Upper lobe of left lung (tissue), 6 donors: ENCODE measurements at regions not wholly inside any gene's neighbourhood (a gene's known extent, or its start where the extent isn't known, plus 50 kb on each side); places are given as distances from the start of the nearest gene placed in this dataset.

Source experiments
- ATAC-seq, 2 donors: fragments of 200-7000 bp; cut with Tn5 transposase; one replicate each; pipeline ENCODE4 v1.9.1; 2022; ENCODE audit warnings: mild to moderate bottlenecking in 2 of 2, moderate library complexity in 2 of 2; ENCODE audit not compliant: low FRiP score in 2 of 2
- DNase-seq, 2 donors: peaks; one replicate each; pipeline ENCODE4 v3.0.0-alpha.2; 2019 to 2020
- H3K27ac ChIP-seq, 4 donors: fragments of 200-600 bp; sonication (generic); one replicate each; pipeline ENCODE4 v1.5.1; 2016 to 2019
- H3K27me3 ChIP-seq, 4 donors: fragments of 200-600 bp; sonication (generic); one replicate each; pipeline ENCODE4 v1.5.1; 2017 to 2019
- H3K36me3 ChIP-seq, 4 donors: fragments of 200-600 bp; sonication (generic); one replicate each; pipeline ENCODE4 v1.5.1; 2016 to 2019
- H3K4me1 ChIP-seq, 4 donors: fragments of 200-600 bp; sonication (generic); one replicate each; pipeline ENCODE4 v1.5.1; 2018 to 2019
- H3K4me3 ChIP-seq, 4 donors: fragments of 200-600 bp; sonication (generic); one replicate each; pipeline ENCODE4 v1.5.1; 2017 to 2019; ENCODE audit warnings: mild to moderate bottlenecking in 2 of 4, moderate library complexity in 1 of 4
- H3K9me3 ChIP-seq, 4 donors: fragments of 200-600 bp; sonication (generic); one replicate each; pipeline ENCODE4 v1.5.1; 2018 to 2019
- EP300 ChIP-seq, 4 donors: sonication (generic); formaldehyde crosslinking; IDR thresholded peaks; one replicate each; pipeline ENCODE4 v1.5.1; 2017; ENCODE audit warnings: antibody characterized with exemption in 4 of 4, control low read depth in 2 of 4
- POLR2A ChIP-seq, 4 donors: fragments of 450-650 bp; IDR thresholded peaks; one replicate each; pipeline ENCODE4 v1.5.1; 2016 to 2017; ENCODE audit warnings: antibody characterized with exemption in 4 of 4, mild to moderate bottlenecking in 2 of 4
- POLR2AphosphoS5 ChIP-seq, 2 donors: sonication (generic); formaldehyde crosslinking; IDR thresholded peaks; one replicate each; pipeline ENCODE4 v1.5.1; 2017; ENCODE audit warnings: antibody characterized with exemption in 2 of 2
- WGBS, 2 donors: methylation state at CpG; one replicate each; pipeline ENCODE4 v1.1.5; 2017 to 2018; 5-methylcytosine and 5-hydroxymethylcytosine counted together
- TF ChIP-seq, protein P1 (sequence below), 6 experiments: fragments of 450-650 bp in 4 of 6; fragments of 200-600 bp in 2 of 6; sonication (generic) in 2 of 6; IDR thresholded peaks; one replicate each; pipeline ENCODE4 v1.5.1; 2016 to 2019; ENCODE audit warnings: antibody characterized with exemption in 6 of 6
- donor health status: DM: no; HTN: no; CAD: no; lungs with moderate emphysema.
- donor health status: DM: no; HTN: yes; CAD: no; lungs with severe emphysema.

DNA sequence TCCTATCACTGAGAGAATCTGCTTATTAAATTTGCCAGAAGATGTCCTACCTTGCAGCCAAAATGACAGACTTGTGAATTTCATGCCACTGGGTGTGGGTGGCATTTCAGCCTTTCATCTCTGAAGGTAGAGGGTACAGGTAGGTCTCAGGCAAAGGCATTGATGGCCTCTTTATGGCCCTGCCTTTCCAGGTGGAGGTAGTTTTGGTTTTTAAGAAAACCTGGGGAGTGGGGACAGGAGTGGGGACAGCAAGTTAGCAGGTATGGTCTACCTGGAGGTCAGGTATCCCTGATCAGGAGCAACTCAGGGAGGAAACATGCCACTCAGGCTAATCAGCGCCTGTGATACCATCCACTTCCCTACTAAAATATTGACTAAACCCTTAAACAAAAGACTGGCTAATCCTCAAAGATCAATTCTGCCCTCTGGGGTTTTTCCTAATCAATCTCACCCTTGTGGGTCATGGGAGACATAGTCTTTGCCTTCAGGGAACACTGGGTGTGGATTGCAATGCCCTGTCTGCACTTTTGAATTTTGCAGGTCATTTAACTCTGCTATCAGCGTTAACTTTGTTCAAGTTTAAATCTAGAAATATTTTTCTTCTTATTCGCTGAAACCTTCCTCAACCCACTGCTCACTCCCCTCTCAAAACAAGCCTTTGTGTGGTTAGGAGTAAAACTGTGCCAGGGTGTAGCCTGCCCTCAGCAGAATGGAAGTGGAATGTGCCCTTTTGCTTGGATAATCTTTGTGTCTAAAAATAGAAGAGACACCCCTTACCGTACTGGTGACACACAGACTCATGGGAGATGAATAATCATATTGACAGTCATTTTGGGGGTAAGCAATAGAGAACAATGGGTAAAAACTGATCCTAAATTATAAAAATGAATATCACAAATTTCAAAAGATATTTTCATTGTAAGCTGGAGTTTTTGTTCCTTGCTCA is 233.7 kb downstream of the COG6 start:
- peak in 1 of 2 donors; percentile 55 for ATAC-seq
- H3K27me3 ChIP-seq, result no peaks in the 10 kb centered on the region
- TF ChIP-seq, protein P1, sequence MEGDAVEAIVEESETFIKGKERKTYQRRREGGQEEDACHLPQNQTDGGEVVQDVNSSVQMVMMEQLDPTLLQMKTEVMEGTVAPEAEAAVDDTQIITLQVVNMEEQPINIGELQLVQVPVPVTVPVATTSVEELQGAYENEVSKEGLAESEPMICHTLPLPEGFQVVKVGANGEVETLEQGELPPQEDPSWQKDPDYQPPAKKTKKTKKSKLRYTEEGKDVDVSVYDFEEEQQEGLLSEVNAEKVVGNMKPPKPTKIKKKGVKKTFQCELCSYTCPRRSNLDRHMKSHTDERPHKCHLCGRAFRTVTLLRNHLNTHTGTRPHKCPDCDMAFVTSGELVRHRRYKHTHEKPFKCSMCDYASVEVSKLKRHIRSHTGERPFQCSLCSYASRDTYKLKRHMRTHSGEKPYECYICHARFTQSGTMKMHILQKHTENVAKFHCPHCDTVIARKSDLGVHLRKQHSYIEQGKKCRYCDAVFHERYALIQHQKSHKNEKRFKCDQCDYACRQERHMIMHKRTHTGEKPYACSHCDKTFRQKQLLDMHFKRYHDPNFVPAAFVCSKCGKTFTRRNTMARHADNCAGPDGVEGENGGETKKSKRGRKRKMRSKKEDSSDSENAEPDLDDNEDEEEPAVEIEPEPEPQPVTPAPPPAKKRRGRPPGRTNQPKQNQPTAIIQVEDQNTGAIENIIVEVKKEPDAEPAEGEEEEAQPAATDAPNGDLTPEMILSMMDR (IDR thresholded peaks at IDR 0.05), result no peak
- TF ChIP-seq EP300 (IDR thresholded peaks at IDR 0.05) (no peak), POLR2AphosphoS5 (IDR thresholded peaks at IDR 0.05) (no peak), POLR2A (IDR thresholded peaks at IDR 0.05) (no peak)
- no peak for DNase-seq
- WGBS, 2 donors, result 61 to 68% methylated on average over 4 of the region's 4 CpGs
- H3K27ac ChIP-seq, result no peak overlapping the region
- H3K4me3 ChIP-seq, result no peak overlapping the region
- peaks cover 0 to 4% (median 2%) of the 10 kb centered on the region in 4 donors for H3K9me3 ChIP-seq
- H3K36me3 ChIP-seq, result no peaks in the 10 kb centered on the region
- no peaks in the 10 kb centered on the region for H3K4me1 ChIP-seq

DNA sequence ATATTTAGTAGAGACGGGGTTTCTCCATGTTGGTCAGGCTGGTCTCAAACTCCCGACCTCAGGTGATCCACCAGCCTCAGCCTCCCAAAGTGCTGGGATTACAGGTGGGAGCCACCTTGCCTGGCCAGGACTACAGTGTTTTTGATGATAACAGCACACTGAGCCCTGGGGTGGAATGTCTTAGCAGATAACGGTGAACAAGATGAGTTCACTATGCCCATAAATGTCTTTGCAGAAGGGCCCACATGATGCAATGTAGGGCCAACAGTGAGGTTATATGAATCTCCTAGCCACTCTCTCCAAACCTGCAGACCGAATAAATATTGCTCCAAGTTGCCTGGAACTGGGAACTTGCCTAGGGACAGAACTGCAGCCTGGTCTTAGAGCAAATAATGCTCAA is 235.1 kb downstream of the COG6 start:
- DNase-seq, result no peak
- no peak for TF ChIP-seq EP300 (IDR thresholded peaks at IDR 0.05)
- TF ChIP-seq POLR2A (IDR thresholded peaks at IDR 0.05), result no peak
- no peak for TF ChIP-seq POLR2AphosphoS5 (IDR thresholded peaks at IDR 0.05)
- TF ChIP-seq, protein P1 (IDR thresholded peaks at IDR 0.05), result no peak
- no peaks in the 10 kb centered on the region for H3K36me3 ChIP-seq
- no peaks in the 10 kb centered on the region for H3K27me3 ChIP-seq
- no peak overlapping the region for H3K4me3 ChIP-seq
- 90 to 94% methylated on average over 3 to 4 of the region's 4 CpGs for WGBS, 2 donors
- no peak overlapping the region for H3K27ac ChIP-seq
- H3K9me3 ChIP-seq, result no peaks in the 10 kb centered on the region
- H3K4me1 ChIP-seq, result no peaks in the 10 kb centered on the region
- ATAC-seq, result no peak

DNA sequence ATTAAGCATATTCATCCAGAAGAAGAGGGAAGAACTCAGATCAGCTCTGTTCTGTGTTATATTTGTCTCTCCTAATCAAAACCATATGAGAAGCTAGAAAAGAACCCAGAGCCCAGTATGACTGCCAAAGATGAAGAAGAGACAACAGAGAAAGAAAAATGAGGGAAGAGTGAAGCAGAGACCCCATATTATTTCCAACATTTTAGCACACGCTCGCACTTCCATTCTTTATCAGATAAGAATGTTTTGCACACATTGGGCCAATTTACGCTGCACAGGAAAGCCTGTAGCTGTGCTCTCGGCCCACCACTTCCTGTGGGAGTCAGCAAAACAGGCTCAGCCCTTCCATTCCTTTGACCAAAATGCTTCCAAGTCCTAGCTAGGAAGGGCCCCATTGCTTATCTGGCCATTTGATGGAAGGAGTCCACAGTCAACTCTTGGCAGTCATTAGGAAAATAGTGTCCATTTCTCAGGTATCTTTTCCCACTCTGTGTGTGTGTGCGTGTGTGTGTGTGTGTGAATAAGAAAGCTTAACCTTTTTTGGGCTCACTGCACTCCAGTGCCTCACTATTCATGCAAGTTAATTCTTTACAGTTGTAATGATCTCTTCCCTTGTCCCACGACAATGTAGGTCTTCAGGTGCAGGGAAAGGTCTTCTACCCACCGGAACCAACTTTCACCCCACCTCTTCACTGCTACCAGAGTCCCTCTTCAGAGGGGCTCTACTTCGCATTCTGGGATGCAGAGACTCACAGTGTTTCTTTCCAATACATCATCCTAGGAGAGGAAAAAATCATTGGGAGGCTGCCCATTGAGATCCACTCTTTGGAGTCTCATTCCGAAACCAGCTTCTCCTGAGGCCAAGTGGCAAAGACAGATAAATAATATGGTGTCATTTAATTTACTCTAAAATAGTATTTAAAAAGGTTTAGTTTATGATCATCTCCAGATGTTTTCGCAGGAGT is 237.5 kb downstream of the COG6 start:
- peak overlapping the region in 2 of 4 donors; percentile 15 to 20 for H3K27ac ChIP-seq
- DNase-seq, result no peak
- no peak overlapping the region for H3K4me3 ChIP-seq
- H3K27me3 ChIP-seq, result no peaks in the 10 kb centered on the region
- TF ChIP-seq POLR2AphosphoS5 (IDR thresholded peaks at IDR 0.05) (no peak), EP300 (IDR thresholded peaks at IDR 0.05) (no peak), POLR2A (IDR thresholded peaks at IDR 0.05) (no peak)
- TF ChIP-seq, protein P1 (IDR thresholded peaks at IDR 0.05), result no peak
- H3K9me3 ChIP-seq, result no peaks in the 10 kb centered on the region
- no peaks in the 10 kb centered on the region for H3K36me3 ChIP-seq
- ATAC-seq, result peak in 1 of 2 donors; percentile 77
- 49 to 56% methylated on average over 10 of the region's 10 CpGs for WGBS, 2 donors
- no peaks in the 10 kb centered on the region for H3K4me1 ChIP-seq

DNA sequence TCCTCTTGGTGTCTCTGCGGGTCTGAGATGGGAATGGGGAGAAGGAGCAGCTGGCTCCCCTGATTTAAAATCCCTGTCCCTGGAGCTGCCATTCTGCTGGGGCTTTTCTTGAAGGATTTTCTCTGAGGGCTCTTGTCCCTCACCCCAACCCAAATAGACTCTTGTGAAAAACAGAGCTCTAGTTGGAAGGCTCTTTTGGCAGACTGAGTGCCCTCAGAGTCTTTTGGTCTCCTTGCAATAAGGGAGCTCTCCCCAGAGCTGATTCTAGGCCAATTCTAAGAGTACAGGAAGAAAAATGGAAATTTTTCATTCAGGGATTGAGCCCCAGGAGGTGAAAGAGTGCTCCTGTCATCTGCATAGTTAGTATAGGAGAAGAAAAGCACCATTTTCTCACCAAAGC is 238.3 kb downstream of the COG6 start:
- Histone ChIP-seq H3K4me1 (no peaks in the 10 kb centered on the region), H3K9me3 (no peaks in the 10 kb centered on the region), H3K27me3 (no peaks in the 10 kb centered on the region), H3K27ac (no peak overlapping the region), H3K4me3 (no peak overlapping the region), H3K36me3 (no peaks in the 10 kb centered on the region)
- TF ChIP-seq POLR2AphosphoS5 (IDR thresholded peaks at IDR 0.05) (no peak), POLR2A (IDR thresholded peaks at IDR 0.05) (no peak), EP300 (IDR thresholded peaks at IDR 0.05) (no peak)
- TF ChIP-seq, protein P1 (IDR thresholded peaks at IDR 0.05), result no peak
- no peak for DNase-seq
- ATAC-seq, result no peak
- 83 to 86% methylated on average over 1 of the region's 1 CpG for WGBS, 2 donors
